ENCODE measurements at regions not wholly inside any gene's neighbourhood (a gene's known extent, or its start where the extent isn't known, plus 50 kb on each side); places are given as distances from the start of the nearest gene placed in this dataset.

DNA sequence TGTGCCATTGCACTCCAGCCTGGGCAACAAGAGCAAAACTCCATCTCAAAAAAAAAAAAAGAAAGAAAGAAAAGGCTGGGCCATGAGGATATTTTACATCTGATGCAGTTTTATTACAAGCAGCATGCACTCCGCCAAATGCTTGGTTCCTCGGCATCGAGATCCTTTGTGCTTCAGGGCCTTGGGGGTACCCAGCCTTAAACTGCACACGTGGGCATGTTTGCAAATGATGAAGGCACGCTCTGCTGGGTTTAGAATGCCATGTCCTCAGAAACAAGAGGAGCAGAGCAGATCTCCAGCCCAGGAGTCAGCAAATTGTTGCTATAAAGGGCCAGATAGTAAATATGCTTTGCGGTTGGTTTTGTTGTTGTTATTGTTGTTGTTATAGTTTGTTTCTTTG is 153.2 kb downstream of the KATNIP start:
- Histone ChIP-seq H4K20me1 (ENCODE audit: insufficient read depth, low read length) (no peaks in the 10 kb centered on the region), H3K79me2 (ENCODE audit: insufficient read depth, low read length) (no peaks in the 10 kb centered on the region), H3K4me1 (ENCODE audit: control insufficient read depth in 1 of 2, insufficient read depth in 2 of 2, low read length in 2 of 2) (no peaks in the 10 kb centered on the region), H3K27me3 (ENCODE audit: control insufficient read depth in 2 of 2, insufficient read depth in 2 of 2, low read length in 2 of 2) (no peaks in the 10 kb centered on the region), H3K4me3 (replicated peaks in 1 of 3; ENCODE audit: low read depth in 2 of 3, low read length in 3 of 3) (no peak overlapping the region), H3K36me3 (replicated peaks in 1 of 2; ENCODE audit: control insufficient read depth in 1 of 2, insufficient read depth in 2 of 2, low read length in 2 of 2) (peaks cover 2 to 59% of the 10 kb centered on the region in 2 donors), H3K9me3 (replicated peaks in 1 of 2; ENCODE audit: control insufficient read depth in 1 of 2, insufficient read depth in 1 of 2, low read length in 2 of 2) (no peaks in the 10 kb centered on the region), H2AFZ (ENCODE audit: insufficient read depth, low read depth, low read length, poor library complexity, severe bottlenecking) (no peak overlapping the region), H3K27ac (ENCODE audit: low read depth in 1 of 2, low read length in 2 of 2) (no peak overlapping the region), H3K9ac (ENCODE audit: insufficient read depth, low read length, poor library complexity, severe bottlenecking) (no peak overlapping the region), H3K4me2 (replicated peaks; ENCODE audit: extremely low read depth, low read length, poor library complexity, severe bottlenecking) (no peak overlapping the region)
- TF ChIP-seq, protein P1, sequence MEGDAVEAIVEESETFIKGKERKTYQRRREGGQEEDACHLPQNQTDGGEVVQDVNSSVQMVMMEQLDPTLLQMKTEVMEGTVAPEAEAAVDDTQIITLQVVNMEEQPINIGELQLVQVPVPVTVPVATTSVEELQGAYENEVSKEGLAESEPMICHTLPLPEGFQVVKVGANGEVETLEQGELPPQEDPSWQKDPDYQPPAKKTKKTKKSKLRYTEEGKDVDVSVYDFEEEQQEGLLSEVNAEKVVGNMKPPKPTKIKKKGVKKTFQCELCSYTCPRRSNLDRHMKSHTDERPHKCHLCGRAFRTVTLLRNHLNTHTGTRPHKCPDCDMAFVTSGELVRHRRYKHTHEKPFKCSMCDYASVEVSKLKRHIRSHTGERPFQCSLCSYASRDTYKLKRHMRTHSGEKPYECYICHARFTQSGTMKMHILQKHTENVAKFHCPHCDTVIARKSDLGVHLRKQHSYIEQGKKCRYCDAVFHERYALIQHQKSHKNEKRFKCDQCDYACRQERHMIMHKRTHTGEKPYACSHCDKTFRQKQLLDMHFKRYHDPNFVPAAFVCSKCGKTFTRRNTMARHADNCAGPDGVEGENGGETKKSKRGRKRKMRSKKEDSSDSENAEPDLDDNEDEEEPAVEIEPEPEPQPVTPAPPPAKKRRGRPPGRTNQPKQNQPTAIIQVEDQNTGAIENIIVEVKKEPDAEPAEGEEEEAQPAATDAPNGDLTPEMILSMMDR (IDR thresholded peaks at IDR 0.05): no peak
- WGBS (ENCODE audit: insufficient coverage): 93% methylated on average over 5 of the region's 6 CpGs
- intact Hi-C loops (cut with micrococcal nuclease): no loop called here
- no peak overlapping the region for H3K4me3 Mint-ChIP-seq
- H3K27me3 Mint-ChIP-seq (ENCODE audit: low read depth in 3 of 3): no peaks in the 10 kb centered on the region
- peaks cover 44 to 56% of the 10 kb centered on the region in 2 donors for H3K36me3 Mint-ChIP-seq
- H3K4me1 Mint-ChIP-seq: no peaks in the 10 kb centered on the region
- no peaks in the 10 kb centered on the region for H3K9me3 Mint-ChIP-seq
- no peak for DNase-seq
- H3K27ac Mint-ChIP-seq: no peak overlapping the region

DNA sequence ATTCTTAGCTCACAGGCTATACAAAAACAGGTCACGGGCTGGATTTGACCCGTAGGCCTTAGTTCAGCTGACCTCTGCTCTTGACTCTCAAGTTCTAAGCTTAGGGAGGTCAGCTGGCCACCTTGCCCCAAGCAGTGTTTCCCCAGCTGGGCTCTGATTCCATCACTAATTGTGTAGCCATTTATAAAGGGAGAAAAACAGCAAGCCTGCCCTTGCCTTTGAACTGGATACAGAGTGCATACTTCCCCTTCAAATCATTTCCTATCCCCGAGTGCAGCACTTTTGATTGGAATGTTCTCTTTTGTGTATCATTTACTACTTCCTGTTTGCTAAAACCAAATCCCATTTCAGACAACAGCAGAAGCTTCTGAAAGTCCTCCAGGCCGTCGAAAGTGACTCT is 153.6 kb downstream of the KATNIP start:
- Histone ChIP-seq H3K9ac (ENCODE audit: insufficient read depth, low read length, poor library complexity, severe bottlenecking) (no peak overlapping the region), H3K79me2 (ENCODE audit: insufficient read depth, low read length) (no peaks in the 10 kb centered on the region), H3K27ac (ENCODE audit: low read depth in 1 of 2, low read length in 2 of 2) (no peak overlapping the region), H4K20me1 (ENCODE audit: insufficient read depth, low read length) (no peaks in the 10 kb centered on the region), H2AFZ (ENCODE audit: insufficient read depth, low read depth, low read length, poor library complexity, severe bottlenecking) (no peak overlapping the region), H3K27me3 (ENCODE audit: control insufficient read depth in 2 of 2, insufficient read depth in 2 of 2, low read length in 2 of 2) (no peaks in the 10 kb centered on the region), H3K4me2 (replicated peaks; ENCODE audit: extremely low read depth, low read length, poor library complexity, severe bottlenecking) (no peak overlapping the region), H3K4me3 (replicated peaks in 1 of 3; ENCODE audit: low read depth in 2 of 3, low read length in 3 of 3) (no peak overlapping the region), H3K9me3 (replicated peaks in 1 of 2; ENCODE audit: control insufficient read depth in 1 of 2, insufficient read depth in 1 of 2, low read length in 2 of 2) (no peaks in the 10 kb centered on the region), H3K4me1 (ENCODE audit: control insufficient read depth in 1 of 2, insufficient read depth in 2 of 2, low read length in 2 of 2) (no peaks in the 10 kb centered on the region), H3K36me3 (replicated peaks in 1 of 2; ENCODE audit: control insufficient read depth in 1 of 2, insufficient read depth in 2 of 2, low read length in 2 of 2) (peaks cover 2 to 59% of the 10 kb centered on the region in 2 donors)
- Mint-ChIP-seq H3K9me3 (no peaks in the 10 kb centered on the region), H3K27ac (peak overlapping the region in 2 of 7 donors; percentile 5 to 43), H3K4me3 (no peak overlapping the region), H3K4me1 (no peaks in the 10 kb centered on the region), H3K36me3 (peaks cover 45 to 54% of the 10 kb centered on the region in 2 donors), H3K27me3 (ENCODE audit: low read depth in 3 of 3) (no peaks in the 10 kb centered on the region)
- TF ChIP-seq, protein P1 (IDR thresholded peaks at IDR 0.05): no peak
- DNase-seq: no peak
- WGBS (ENCODE audit: insufficient coverage): 87% methylated on average over 2 of the region's 5 CpGs
- intact Hi-C loops (cut with micrococcal nuclease): no loop called here

All from CD14-positive monocyte (primary cell).